Neural cell (in vitro differentiated cells): ENCODE measurements at regions not wholly inside any gene's neighbourhood (a gene's known extent, or its start where the extent isn't known, plus 50 kb on each side); places are given as distances from the start of the nearest gene placed in this dataset.

Experiments
- H2AFZ ChIP-seq: fragments of 200-600, 300-800 bp; sonication (generic), shearing (Covaris generic); 2 replicates; pipeline ENCODE4 v1.6.0; 2014; ENCODE audit warnings: low read depth, mild to moderate bottlenecking, antibody characterized with exemption, low read length, moderate library complexity
- H3F3A ChIP-seq: fragments of 200-600 bp; shearing (Covaris generic); 2 replicates; pipeline ENCODE4 v1.6.1; 2016; ENCODE audit warnings: mild to moderate bottlenecking, moderate library complexity, mixed read lengths, antibody characterized with exemption, low read length; ENCODE audit not compliant: insufficient read depth, poor library complexity, severe bottlenecking
- H3K27ac ChIP-seq: fragments of 200-600, 300-800 bp; sonication (generic), shearing (Covaris generic); 2 replicates; pipeline ENCODE4 v1.5.1; 2014; ENCODE audit warnings: mild to moderate bottlenecking, low read length, moderate library complexity
- H3K27me3 ChIP-seq: fragments of 300-800, 200-600 bp; sonication (generic), shearing (Covaris generic); 2 replicates; pipeline ENCODE4 v1.6.0; 2014; ENCODE audit warnings: mild to moderate bottlenecking, low read depth, low read length, moderate library complexity; ENCODE audit not compliant: insufficient read depth
- H3K36me3 ChIP-seq: fragments of 300-800, 200-600 bp; sonication (generic), shearing (Covaris generic); 2 replicates; pipeline ENCODE4 v1.5.1; 2014; ENCODE audit warnings: mild to moderate bottlenecking, antibody characterized with exemption, low read length, moderate library complexity; ENCODE audit not compliant: insufficient read depth
- H3K4me2 ChIP-seq: fragments of 300-800, 200-600 bp; sonication (generic), shearing (Covaris generic); 2 replicates; pipeline ENCODE4 v1.6.0; 2014; ENCODE audit warnings: mild to moderate bottlenecking, low read length
- H3K4me3 ChIP-seq: fragments of 300-800, 200-600 bp; sonication (generic), shearing (Covaris generic); 2 replicates; pipeline ENCODE4 v1.5.1; 2014; ENCODE audit warnings: mild to moderate bottlenecking, low read length, moderate library complexity
- H3K79me2 ChIP-seq: fragments of 200-600 bp; shearing (Covaris generic); replicated peaks from 2 replicates; pipeline ENCODE4 v1.6.0; 2014; ENCODE audit warnings: mild to moderate bottlenecking, low read length, moderate library complexity; ENCODE audit not compliant: insufficient read depth
- H3K9ac ChIP-seq: fragments of 300-800, 200-600 bp; sonication (generic), shearing (Covaris generic); 2 replicates; pipeline ENCODE4 v1.6.1; 2016; ENCODE audit warnings: mild to moderate bottlenecking, low read length, mixed read lengths
- H3K9me2 ChIP-seq: fragments of 200-600 bp; shearing (Covaris generic); 2 replicates; pipeline ENCODE4 v1.6.1; 2016; ENCODE audit warnings: mild to moderate bottlenecking, low read length, mixed read lengths; ENCODE audit not compliant: insufficient read depth
- H3K9me3 ChIP-seq: fragments of 200-600, 300-800 bp; sonication (generic), shearing (Covaris generic); 2 replicates; pipeline ENCODE4 v1.6.1; 2016; ENCODE audit warnings: mild to moderate bottlenecking, mixed run types, low read length, moderate library complexity, mixed read lengths
- H4K20me1 ChIP-seq: fragments of 200-600 bp; shearing (Covaris generic); 2 replicates; pipeline ENCODE4 v1.6.1; 2016; ENCODE audit warnings: mild to moderate bottlenecking, mixed run types; ENCODE audit not compliant: insufficient read depth
- CTCF ChIP-seq: fragments of 450-650 bp; IDR thresholded peaks from 2 replicates; pipeline ENCODE4 v1.5.1; 2014; ENCODE audit warnings: antibody characterized with exemption, mild to moderate bottlenecking, moderate library complexity; ENCODE audit not compliant: poor library complexity, severe bottlenecking
- EP300 ChIP-seq: fragments of 450-650 bp; conservative IDR thresholded peaks from 2 replicates; pipeline ENCODE4 v1.6.1; 2014; ENCODE audit warnings: antibody characterized with exemption, mild to moderate bottlenecking, moderate library complexity; ENCODE audit not compliant: poor library complexity, severe bottlenecking
- EZH2 ChIP-seq: fragments of 200-600, 300-800 bp; shearing (Covaris generic), sonication (generic); IDR thresholded peaks from 2 replicates; pipeline ENCODE4 v1.6.1; 2014; ENCODE audit warnings: antibody characterized with exemption, low read length, borderline replicate concordance, mild to moderate bottlenecking; ENCODE audit not compliant: insufficient read depth, poor library complexity, severe bottlenecking
- MXI1 ChIP-seq: fragments of 450-650 bp; conservative IDR thresholded peaks from 2 replicates; pipeline ENCODE4 v1.6.1; 2014; ENCODE audit warnings: antibody characterized with exemption, mild to moderate bottlenecking; ENCODE audit not compliant: poor library complexity, severe bottlenecking
- POLR2AphosphoS5 ChIP-seq: IDR thresholded peaks from 2 replicates; pipeline ENCODE4 v1.6.1; 2012
- RAD21 ChIP-seq: fragments of 450-650 bp; conservative IDR thresholded peaks from 2 replicates; pipeline ENCODE4 v1.6.1; 2014; ENCODE audit warnings: antibody characterized with exemption, mild to moderate bottlenecking, moderate library complexity
- SMC3 ChIP-seq: fragments of 450-650 bp; conservative IDR thresholded peaks from 2 replicates; pipeline ENCODE4 v1.6.1; 2014; ENCODE audit warnings: antibody characterized with exemption, mild to moderate bottlenecking, moderate library complexity; ENCODE audit not compliant: poor library complexity
- TAF1 ChIP-seq: IDR thresholded peaks from 2 replicates; pipeline ENCODE4 v1.6.1; 2012; ENCODE audit warnings: low read depth
- TF ChIP-seq, protein P1 (sequence below): IDR thresholded peaks from 2 replicates; pipeline ENCODE4 v1.6.1; 2012; ENCODE audit warnings: borderline replicate concordance

DNA sequence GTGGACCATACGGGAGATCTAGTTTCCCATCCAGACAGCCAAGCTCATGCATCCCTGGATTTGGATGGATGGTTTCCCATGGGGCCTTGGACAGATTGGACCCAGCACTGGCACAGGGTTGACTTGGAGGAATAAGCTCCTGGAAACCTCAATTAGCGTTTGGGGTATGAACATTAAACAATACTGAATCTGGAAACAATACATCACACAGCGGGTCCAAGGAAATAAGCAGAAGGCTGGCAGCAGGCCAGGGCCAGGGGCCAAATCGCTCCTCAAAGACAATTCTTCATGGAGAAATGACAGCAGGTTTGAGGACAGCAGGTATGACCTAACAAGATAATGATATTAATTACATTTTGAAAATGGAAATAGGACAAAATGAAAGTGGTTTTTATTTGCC, 540.6 kb downstream of the RIT2 start:
- no peaks in the 10 kb centered on the region for H3F3A ChIP-seq
- no peak overlapping the region for H3K27ac ChIP-seq
- H3K9ac ChIP-seq = no peak overlapping the region
- H3K79me2 ChIP-seq = no peaks in the 10 kb centered on the region
- no peaks in the 10 kb centered on the region for H4K20me1 ChIP-seq
- H3K4me2 ChIP-seq = no peak overlapping the region
- no peaks in the 10 kb centered on the region for H3K9me3 ChIP-seq
- TF ChIP-seq TAF1 = no peak
- no peak for TF ChIP-seq MXI1
- TF ChIP-seq, protein P1, sequence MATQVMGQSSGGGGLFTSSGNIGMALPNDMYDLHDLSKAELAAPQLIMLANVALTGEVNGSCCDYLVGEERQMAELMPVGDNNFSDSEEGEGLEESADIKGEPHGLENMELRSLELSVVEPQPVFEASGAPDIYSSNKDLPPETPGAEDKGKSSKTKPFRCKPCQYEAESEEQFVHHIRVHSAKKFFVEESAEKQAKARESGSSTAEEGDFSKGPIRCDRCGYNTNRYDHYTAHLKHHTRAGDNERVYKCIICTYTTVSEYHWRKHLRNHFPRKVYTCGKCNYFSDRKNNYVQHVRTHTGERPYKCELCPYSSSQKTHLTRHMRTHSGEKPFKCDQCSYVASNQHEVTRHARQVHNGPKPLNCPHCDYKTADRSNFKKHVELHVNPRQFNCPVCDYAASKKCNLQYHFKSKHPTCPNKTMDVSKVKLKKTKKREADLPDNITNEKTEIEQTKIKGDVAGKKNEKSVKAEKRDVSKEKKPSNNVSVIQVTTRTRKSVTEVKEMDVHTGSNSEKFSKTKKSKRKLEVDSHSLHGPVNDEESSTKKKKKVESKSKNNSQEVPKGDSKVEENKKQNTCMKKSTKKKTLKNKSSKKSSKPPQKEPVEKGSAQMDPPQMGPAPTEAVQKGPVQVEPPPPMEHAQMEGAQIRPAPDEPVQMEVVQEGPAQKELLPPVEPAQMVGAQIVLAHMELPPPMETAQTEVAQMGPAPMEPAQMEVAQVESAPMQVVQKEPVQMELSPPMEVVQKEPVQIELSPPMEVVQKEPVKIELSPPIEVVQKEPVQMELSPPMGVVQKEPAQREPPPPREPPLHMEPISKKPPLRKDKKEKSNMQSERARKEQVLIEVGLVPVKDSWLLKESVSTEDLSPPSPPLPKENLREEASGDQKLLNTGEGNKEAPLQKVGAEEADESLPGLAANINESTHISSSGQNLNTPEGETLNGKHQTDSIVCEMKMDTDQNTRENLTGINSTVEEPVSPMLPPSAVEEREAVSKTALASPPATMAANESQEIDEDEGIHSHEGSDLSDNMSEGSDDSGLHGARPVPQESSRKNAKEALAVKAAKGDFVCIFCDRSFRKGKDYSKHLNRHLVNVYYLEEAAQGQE = no peak
- no peak for TF ChIP-seq SMC3
- no peak for TF ChIP-seq EP300
- no peak for TF ChIP-seq RAD21
- no peak for TF ChIP-seq POLR2AphosphoS5
- no peak for TF ChIP-seq EZH2
- no peak for TF ChIP-seq CTCF
- H2AFZ ChIP-seq = no peak overlapping the region
- no peak overlapping the region for H3K4me3 ChIP-seq
- no peaks in the 10 kb centered on the region for H3K27me3 ChIP-seq
- H3K36me3 ChIP-seq = no peaks in the 10 kb centered on the region
- H3K9me2 ChIP-seq = no peaks in the 10 kb centered on the region

GRCh38 chr18:42576124-42576523, 539.4 kb downstream of the RIT2 start:
- Histone ChIP-seq H3K4me3 (no peak overlapping the region), H3F3A (no peaks in the 10 kb centered on the region), H3K4me2 (no peak overlapping the region), H3K9me2 (no peaks in the 10 kb centered on the region), H3K9me3 (no peaks in the 10 kb centered on the region), H3K9ac (no peak overlapping the region), H4K20me1 (no peaks in the 10 kb centered on the region), H3K36me3 (no peaks in the 10 kb centered on the region), H2AFZ (no peak overlapping the region), H3K27ac (no peak overlapping the region), H3K79me2 (no peaks in the 10 kb centered on the region), H3K27me3 (no peaks in the 10 kb centered on the region)
- no peak for TF ChIP-seq MXI1
- no peak for TF ChIP-seq CTCF
- TF ChIP-seq, protein P1 = no peak
- TF ChIP-seq RAD21 = no peak
- no peak for TF ChIP-seq TAF1
- no peak for TF ChIP-seq POLR2AphosphoS5
- no peak for TF ChIP-seq EP300
- TF ChIP-seq EZH2 = no peak
- TF ChIP-seq SMC3 = no peak
